Psoas muscle (tissue), 7 donors: ENCODE measurements at regions not wholly inside any gene's neighbourhood (a gene's known extent, or its start where the extent isn't known, plus 50 kb on each side); places are given as distances from the start of the nearest gene placed in this dataset.

Experiments used
- ATAC-seq, 4 donors: fragments of 200-7000 bp; cut with Tn5 transposase; one replicate each; pipeline ENCODE4 v1.9.1; 2020; ENCODE audit warnings: moderate library complexity in 3 of 4, mild to moderate bottlenecking in 2 of 4
- DNase-seq, 2 donors: peaks; one replicate each; pipeline ENCODE4 v3.0.0-alpha.2; 2020
- H3K27ac ChIP-seq: fragments of 200-600 bp; one replicate; pipeline ENCODE4 v1.8.0; 2022
- H3K27me3 ChIP-seq, 3 donors: fragments of 200-600 bp in 1 of 3; one replicate each; pipeline versions ENCODE4 v1.6.1 to v1.8.0; 2013 to 2022; ENCODE audit warnings: low read length in 2 of 3, mild to moderate bottlenecking in 2 of 3, moderate library complexity in 1 of 3; ENCODE audit not compliant: insufficient read depth in 3 of 3
- H3K36me3 ChIP-seq, 2 donors: fragments of 200-600 bp in 1 of 2; one replicate each; pipeline versions ENCODE4 v1.6.1 to v1.8.0; 2013 to 2022; ENCODE audit warnings: low read depth in 1 of 2, mild to moderate bottlenecking in 1 of 2, moderate library complexity in 1 of 2; ENCODE audit not compliant: insufficient read depth in 1 of 2
- H3K4me1 ChIP-seq: fragments of 200-600 bp; one replicate; pipeline ENCODE4 v1.8.0; 2022
- H3K4me3 ChIP-seq: fragments of 200-600 bp; one replicate; pipeline ENCODE4 v1.8.0; 2022; ENCODE audit warnings: mild to moderate bottlenecking
- H3K9me3 ChIP-seq: fragments of 200-600 bp; one replicate; pipeline ENCODE4 v1.8.0; 2022
- WGBS, 3 donors: extraction: QIAGEN DNeasy Blood & Tissue Kit; methylation state at CpG; one replicate each; pipeline versions ENCODE4 v1.1.6 to v1.1.7; 2013; 5-methylcytosine and 5-hydroxymethylcytosine counted together
- intact Hi-C, 2 donors: fragments of 100-400 bp; cut with DNase I; formaldehyde crosslinking; loops; one replicate each; pipeline versions ENCODE4 v1.11.0 to v1.14.2; 2022
- TF ChIP-seq, protein P1 (sequence below): fragments of 200-600 bp; IDR thresholded peaks from one replicate; pipeline ENCODE4 v1.8.0; 2022; ENCODE audit warnings: antibody characterized with exemption
- donor health status: healthy with polysubstance abuse.
- donor health status: DM: no; HTN: no; CAD: no; lungs with moderate emphysema.
- donor health status: Bipolar disorder and iron deficiency.
- donor health status: healthy.
- donor health status: DM: yes; HTN: yes; CAD: no.
- donor health status: DM: no; HTN: no; CAD: no.
- donor health status: DM: yes; HTN: yes; CAD: no.

DNA sequence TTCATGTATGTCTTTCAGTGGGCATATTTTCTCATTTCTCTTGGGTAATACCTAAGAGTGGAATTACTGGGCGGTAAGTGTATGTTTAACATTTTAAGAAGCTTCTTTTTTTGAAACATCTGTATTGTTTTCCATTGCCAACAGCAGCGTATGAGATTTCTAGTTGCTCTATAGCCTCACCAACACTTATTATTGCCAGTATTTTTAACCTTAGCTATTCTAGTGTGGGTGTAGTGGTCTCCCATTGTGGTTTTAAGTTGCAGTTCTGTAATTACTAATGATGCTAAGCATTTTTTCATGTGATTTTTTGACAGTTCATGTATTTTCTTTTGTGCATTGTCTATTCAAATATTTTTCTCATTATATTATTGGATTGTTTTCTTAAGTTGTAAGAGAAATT lies 101.9 kb upstream of the EEA1 start:
- Histone ChIP-seq H3K9me3 (no peaks in the 10 kb centered on the region), H3K27ac (no peak overlapping the region), H3K4me1 (no peaks in the 10 kb centered on the region), H3K27me3 (no peaks in the 10 kb centered on the region), H3K36me3 (no peaks in the 10 kb centered on the region), H3K4me3 (no peak overlapping the region)
- TF ChIP-seq, protein P1, sequence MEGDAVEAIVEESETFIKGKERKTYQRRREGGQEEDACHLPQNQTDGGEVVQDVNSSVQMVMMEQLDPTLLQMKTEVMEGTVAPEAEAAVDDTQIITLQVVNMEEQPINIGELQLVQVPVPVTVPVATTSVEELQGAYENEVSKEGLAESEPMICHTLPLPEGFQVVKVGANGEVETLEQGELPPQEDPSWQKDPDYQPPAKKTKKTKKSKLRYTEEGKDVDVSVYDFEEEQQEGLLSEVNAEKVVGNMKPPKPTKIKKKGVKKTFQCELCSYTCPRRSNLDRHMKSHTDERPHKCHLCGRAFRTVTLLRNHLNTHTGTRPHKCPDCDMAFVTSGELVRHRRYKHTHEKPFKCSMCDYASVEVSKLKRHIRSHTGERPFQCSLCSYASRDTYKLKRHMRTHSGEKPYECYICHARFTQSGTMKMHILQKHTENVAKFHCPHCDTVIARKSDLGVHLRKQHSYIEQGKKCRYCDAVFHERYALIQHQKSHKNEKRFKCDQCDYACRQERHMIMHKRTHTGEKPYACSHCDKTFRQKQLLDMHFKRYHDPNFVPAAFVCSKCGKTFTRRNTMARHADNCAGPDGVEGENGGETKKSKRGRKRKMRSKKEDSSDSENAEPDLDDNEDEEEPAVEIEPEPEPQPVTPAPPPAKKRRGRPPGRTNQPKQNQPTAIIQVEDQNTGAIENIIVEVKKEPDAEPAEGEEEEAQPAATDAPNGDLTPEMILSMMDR, result no peak
- intact Hi-C loops, result no loop called here
- ATAC-seq (no peak), DNase-seq (no peak)
- 63 to 81% (median 69%) methylated on average over 2 of the region's 2 CpGs for WGBS, 3 donors

DNA sequence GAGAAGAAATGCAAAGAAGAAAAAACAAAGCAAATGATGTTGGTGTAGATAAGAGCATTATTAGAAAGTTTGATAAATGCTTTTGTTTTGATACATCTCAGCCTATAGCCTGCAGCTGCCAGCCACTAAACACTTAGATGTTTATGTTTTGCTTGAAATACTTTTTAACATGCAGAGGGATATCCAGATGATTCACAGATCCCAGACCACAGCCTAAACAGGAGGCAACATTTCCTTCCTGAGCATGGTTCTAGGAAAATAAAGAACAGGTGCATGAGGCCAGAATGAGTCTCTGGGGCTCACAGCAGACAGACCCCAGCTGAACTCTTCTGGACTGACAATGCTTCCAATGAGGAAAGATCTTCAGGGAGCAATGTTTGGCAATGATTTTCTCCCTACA lies 103.7 kb upstream of the EEA1 start:
- no peak for ATAC-seq
- Histone ChIP-seq H3K36me3 (no peaks in the 10 kb centered on the region), H3K4me3 (no peak overlapping the region), H3K27ac (no peak overlapping the region), H3K4me1 (no peaks in the 10 kb centered on the region), H3K27me3 (no peaks in the 10 kb centered on the region), H3K9me3 (no peaks in the 10 kb centered on the region)
- TF ChIP-seq, protein P1, result no peak
- DNase-seq, result no peak
- intact Hi-C loops, result no loop called here

DNA sequence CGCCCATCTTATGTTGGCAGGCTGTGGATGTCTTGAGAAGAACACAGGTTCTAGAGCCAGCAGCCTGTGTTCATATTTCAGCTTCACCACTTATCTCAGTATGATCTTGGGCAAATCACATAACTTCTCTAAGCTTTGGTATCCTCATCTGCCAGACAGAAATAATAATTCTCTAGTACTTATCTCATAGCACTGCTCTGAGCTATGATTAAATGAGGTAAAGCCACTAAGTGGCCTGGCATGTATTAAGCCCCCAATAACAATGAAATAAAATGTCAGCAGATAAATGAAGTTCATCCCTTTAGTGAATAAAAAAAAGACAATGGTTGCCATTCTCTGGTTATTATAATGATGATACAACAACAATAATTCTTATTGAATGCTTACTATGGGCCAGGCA lies 104.9 kb upstream of the EEA1 start:
- Histone ChIP-seq H3K27ac (no peak overlapping the region), H3K36me3 (no peaks in the 10 kb centered on the region), H3K4me1 (no peaks in the 10 kb centered on the region), H3K9me3 (no peaks in the 10 kb centered on the region), H3K4me3 (no peak overlapping the region), H3K27me3 (no peaks in the 10 kb centered on the region)
- WGBS, 3 donors, result 93 to 98% (median 96%) methylated on average over 1 of the region's 1 CpG
- intact Hi-C loops, result no loop called here
- TF ChIP-seq, protein P1, result no peak
- ATAC-seq (no peak), DNase-seq (no peak)

DNA sequence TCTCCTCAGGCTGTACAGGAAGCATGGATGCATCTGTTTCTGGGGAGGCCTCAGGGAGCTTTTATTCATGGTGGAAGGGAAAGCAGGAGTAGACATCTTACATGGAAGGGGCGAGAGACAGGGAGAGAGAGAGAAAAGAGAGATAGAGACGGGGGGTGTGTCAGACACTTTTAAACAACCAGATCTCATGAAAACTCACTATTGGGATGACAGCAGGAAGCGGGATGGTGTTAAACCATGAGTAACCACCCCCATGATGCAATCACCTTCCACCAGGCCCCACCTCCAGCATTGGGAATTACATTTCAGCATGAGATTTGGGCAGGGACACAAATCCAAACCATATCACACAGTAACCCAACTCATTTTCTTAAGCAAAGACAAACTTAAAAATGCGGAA lies 110.0 kb upstream of the EEA1 start:
- no peaks in the 10 kb centered on the region for H3K9me3 ChIP-seq
- TF ChIP-seq, protein P1, result no peak
- no peak for DNase-seq
- no peaks in the 10 kb centered on the region for H3K36me3 ChIP-seq
- H3K27me3 ChIP-seq, result no peaks in the 10 kb centered on the region
- no peak overlapping the region for H3K27ac ChIP-seq
- no peak for ATAC-seq
- intact Hi-C loops, result no loop called here
- 83 to 85% (median 83%) methylated on average over 4 of the region's 4 CpGs for WGBS, 3 donors
- H3K4me1 ChIP-seq, result no peaks in the 10 kb centered on the region
- H3K4me3 ChIP-seq, result no peak overlapping the region

DNA sequence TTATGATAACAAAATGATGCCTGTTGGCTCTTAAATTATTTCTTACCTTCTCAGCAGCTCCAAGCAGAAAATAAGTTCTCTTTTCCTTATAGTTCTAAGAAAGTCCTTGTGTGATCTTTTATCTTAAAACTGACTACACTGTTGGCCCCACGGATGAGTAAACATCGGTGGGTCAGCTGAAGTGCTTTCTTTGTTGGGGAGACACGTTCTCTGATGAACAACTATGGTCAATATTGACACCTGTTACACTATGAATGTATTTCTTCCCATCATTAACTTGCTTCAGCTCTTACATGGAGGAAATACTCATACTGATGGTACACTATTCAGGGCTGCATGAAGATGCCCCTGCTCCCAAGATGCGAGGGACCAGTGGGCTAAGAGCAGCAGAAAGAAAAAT lies 110.8 kb upstream of the EEA1 start:
- intact Hi-C loops, result no loop called here
- Histone ChIP-seq H3K4me3 (no peak overlapping the region), H3K27me3 (no peaks in the 10 kb centered on the region), H3K36me3 (no peaks in the 10 kb centered on the region), H3K27ac (no peak overlapping the region), H3K9me3 (no peaks in the 10 kb centered on the region), H3K4me1 (no peaks in the 10 kb centered on the region)
- ATAC-seq (no peak), DNase-seq (no peak)
- 76 to 91% (median 83%) methylated on average over 4 of the region's 4 CpGs for WGBS, 3 donors
- TF ChIP-seq, protein P1, result no peak
